Endodermal cell (in vitro differentiated cells): ENCODE measurements at regions not wholly inside any gene's neighbourhood (a gene's known extent, or its start where the extent isn't known, plus 50 kb on each side); places are given as distances from the start of the nearest gene placed in this dataset.

Source experiments
- DNase-seq: peaks from one replicate; pipeline ENCODE4 v3.0.0-alpha.2; 2017
- H3K27ac ChIP-seq: 2 replicates; pipeline ENCODE4 v1.5.1; 2013; ENCODE audit warnings: mild to moderate bottlenecking, low read depth, low read length, moderate library complexity
- H3K27me3 ChIP-seq: 2 replicates; pipeline ENCODE4 v1.6.1; 2013; ENCODE audit warnings: mild to moderate bottlenecking, low read length, moderate library complexity; ENCODE audit not compliant: insufficient read depth, control insufficient read depth, poor library complexity, severe bottlenecking
- H3K36me3 ChIP-seq: 2 replicates; pipeline ENCODE4 v1.7.0; 2013; ENCODE audit warnings: mild to moderate bottlenecking, low read length, moderate library complexity; ENCODE audit not compliant: control insufficient read depth, insufficient read depth
- H3K4me1 ChIP-seq: one replicate; pipeline ENCODE4 v1.7.0; 2013; ENCODE audit warnings: low read length; ENCODE audit not compliant: control insufficient read depth, insufficient read depth
- H3K4me3 ChIP-seq: 2 replicates; pipeline ENCODE4 v1.5.1; 2013; ENCODE audit warnings: mild to moderate bottlenecking, low read length, moderate library complexity
- H3K9ac ChIP-seq: 2 replicates; pipeline ENCODE4 v1.6.1; 2013; ENCODE audit warnings: mild to moderate bottlenecking, low read length, moderate library complexity; ENCODE audit not compliant: poor library complexity, severe bottlenecking; ENCODE audit errors: extremely low read depth
- H3K9me3 ChIP-seq: 2 replicates; pipeline ENCODE4 v1.6.1; 2013; ENCODE audit warnings: mild to moderate bottlenecking, low read length, moderate library complexity; ENCODE audit not compliant: control insufficient read depth
- H3K27ac Mint-ChIP-seq: 2 replicates; pipeline ENCODE4 v1.8.0; 2020; ENCODE audit warnings: mixed read lengths
- H3K27me3 Mint-ChIP-seq: 2 replicates; pipeline ENCODE4 v1.8.0; 2021; ENCODE audit warnings: mild to moderate bottlenecking, mixed read lengths; ENCODE audit not compliant: insufficient read depth
- H3K36me3 Mint-ChIP-seq: 2 replicates; pipeline ENCODE4 v1.8.0; 2020; ENCODE audit warnings: low read depth, mixed read lengths
- H3K4me1 Mint-ChIP-seq: 2 replicates; pipeline ENCODE4 v1.8.0; 2020; ENCODE audit warnings: mixed read lengths
- H3K4me3 Mint-ChIP-seq: 2 replicates; pipeline ENCODE4 v1.8.0; 2020; ENCODE audit warnings: mild to moderate bottlenecking, moderate library complexity, mixed read lengths
- H3K9me3 Mint-ChIP-seq: 2 replicates; pipeline ENCODE4 v1.8.0; 2020; ENCODE audit warnings: mild to moderate bottlenecking, mixed read lengths
- CTCF ChIP-seq: fragments of 200-600 bp; sonication (generic); conservative IDR thresholded peaks from 2 replicates; pipeline ENCODE4 v1.5.0; 2021; ENCODE audit warnings: antibody characterized with exemption, mild to moderate bottlenecking
- WGBS, 2 experiments: methylation state at CpG; one replicate each; pipeline versions ENCODE4 v1.1.5 to v1.1.7; 2013; ENCODE audit warnings: missing lambda C conversion rate in 2 of 2, mixed read lengths in 1 of 2; ENCODE audit not compliant: insufficient coverage in 1 of 2, insufficient read length in 1 of 2; 5-methylcytosine and 5-hydroxymethylcytosine counted together

GRCh38 chr1:34322969-34323368 is 146.3 kb downstream of the C1orf94 start:
- H3K9me3 ChIP-seq = no peaks in the 10 kb centered on the region
- DNase-seq = no peak
- TF ChIP-seq CTCF = no peak
- 83 to 93% methylated on average over 2 to 3 of the region's 3 CpGs for WGBS, 2 experiments
- Mint-ChIP-seq H3K27me3 (peaks cover 21% of the 10 kb centered on the region), H3K4me1 (no peaks in the 10 kb centered on the region), H3K27ac (no peak overlapping the region), H3K36me3 (no peaks in the 10 kb centered on the region), H3K9me3 (no peaks in the 10 kb centered on the region), H3K4me3 (no peak overlapping the region)
- no peak overlapping the region for H3K4me3 ChIP-seq
- no peak overlapping the region for H3K9ac ChIP-seq
- H3K4me1 ChIP-seq = no peaks in the 10 kb centered on the region
- H3K27ac ChIP-seq = no peak overlapping the region
- H3K36me3 ChIP-seq = no peaks in the 10 kb centered on the region
- no peaks in the 10 kb centered on the region for H3K27me3 ChIP-seq

- Mint-ChIP-seq H3K4me1 (no peaks in the 10 kb centered on the region), H3K9me3 (no peaks in the 10 kb centered on the region)
Measured at GRCh38 chr1:34324879-34325440, 148.3 kb downstream of the C1orf94 start.

GRCh38 chr1:34328281-34328799 is 151.6 kb downstream of the C1orf94 start:
- H3K36me3 ChIP-seq = no peaks in the 10 kb centered on the region
- DNase-seq = no peak
- no peak overlapping the region for H3K27ac Mint-ChIP-seq
- no peaks in the 10 kb centered on the region for H3K9me3 Mint-ChIP-seq
- WGBS, 2 experiments = 73 to 80% methylated on average over 6 to 8 of the region's 8 CpGs
- TF ChIP-seq CTCF = no peak
- peaks cover 9% of the 10 kb centered on the region for H3K27me3 Mint-ChIP-seq
- no peaks in the 10 kb centered on the region for H3K4me1 Mint-ChIP-seq
- H3K9me3 ChIP-seq = no peaks in the 10 kb centered on the region
- no peaks in the 10 kb centered on the region for H3K36me3 Mint-ChIP-seq
- H3K27ac ChIP-seq = no peak overlapping the region
- H3K4me3 Mint-ChIP-seq = no peak overlapping the region
- no peak overlapping the region for H3K9ac ChIP-seq
- H3K4me1 ChIP-seq = no peaks in the 10 kb centered on the region
- H3K27me3 ChIP-seq = peaks cover under 1% of the 10 kb centered on the region
- no peak overlapping the region for H3K4me3 ChIP-seq

More at GRCh38 chr1:34324879-34325440, 148.3 kb downstream of the C1orf94 start:
- H3K27ac Mint-ChIP-seq = no peak overlapping the region
- H3K27me3 Mint-ChIP-seq = peaks cover 21% of the 10 kb centered on the region
- Histone ChIP-seq H3K27ac (no peak overlapping the region), H3K36me3 (no peaks in the 10 kb centered on the region), H3K4me1 (no peaks in the 10 kb centered on the region), H3K9ac (no peak overlapping the region), H3K27me3 (no peaks in the 10 kb centered on the region), H3K9me3 (no peaks in the 10 kb centered on the region), H3K4me3 (no peak overlapping the region)
- DNase-seq = peak; percentile 52
- H3K4me3 Mint-ChIP-seq = no peak overlapping the region
- WGBS, 2 experiments = 83 to 87% methylated on average over 8 to 10 of the region's 10 CpGs
- H3K36me3 Mint-ChIP-seq = no peaks in the 10 kb centered on the region
- no peak for TF ChIP-seq CTCF
